Upper lobe of left lung (tissue), 4 donors: ENCODE measurements at regions not wholly inside any gene's neighbourhood (a gene's known extent, or its start where the extent isn't known, plus 50 kb on each side); places are given as distances from the start of the nearest gene placed in this dataset.

Source experiments
- POLR2A ChIP-seq, 4 donors: fragments of 450-650 bp; IDR thresholded peaks; one replicate each; pipeline ENCODE4 v1.5.1; 2016 to 2017; ENCODE audit warnings: antibody characterized with exemption in 4 of 4, mild to moderate bottlenecking in 2 of 4
- TF ChIP-seq, protein P1 (sequence below), 6 experiments: fragments of 450-650 bp in 4 of 6; fragments of 200-600 bp in 2 of 6; sonication (generic) in 2 of 6; IDR thresholded peaks; one replicate each; pipeline ENCODE4 v1.5.1; 2016 to 2019; ENCODE audit warnings: antibody characterized with exemption in 6 of 6

- TF ChIP-seq, protein P1, sequence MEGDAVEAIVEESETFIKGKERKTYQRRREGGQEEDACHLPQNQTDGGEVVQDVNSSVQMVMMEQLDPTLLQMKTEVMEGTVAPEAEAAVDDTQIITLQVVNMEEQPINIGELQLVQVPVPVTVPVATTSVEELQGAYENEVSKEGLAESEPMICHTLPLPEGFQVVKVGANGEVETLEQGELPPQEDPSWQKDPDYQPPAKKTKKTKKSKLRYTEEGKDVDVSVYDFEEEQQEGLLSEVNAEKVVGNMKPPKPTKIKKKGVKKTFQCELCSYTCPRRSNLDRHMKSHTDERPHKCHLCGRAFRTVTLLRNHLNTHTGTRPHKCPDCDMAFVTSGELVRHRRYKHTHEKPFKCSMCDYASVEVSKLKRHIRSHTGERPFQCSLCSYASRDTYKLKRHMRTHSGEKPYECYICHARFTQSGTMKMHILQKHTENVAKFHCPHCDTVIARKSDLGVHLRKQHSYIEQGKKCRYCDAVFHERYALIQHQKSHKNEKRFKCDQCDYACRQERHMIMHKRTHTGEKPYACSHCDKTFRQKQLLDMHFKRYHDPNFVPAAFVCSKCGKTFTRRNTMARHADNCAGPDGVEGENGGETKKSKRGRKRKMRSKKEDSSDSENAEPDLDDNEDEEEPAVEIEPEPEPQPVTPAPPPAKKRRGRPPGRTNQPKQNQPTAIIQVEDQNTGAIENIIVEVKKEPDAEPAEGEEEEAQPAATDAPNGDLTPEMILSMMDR (IDR thresholded peaks at IDR 0.05) = no peak
- no peak for TF ChIP-seq POLR2A (IDR thresholded peaks at IDR 0.05)
Observed at GRCh38 chr1:193957556-193958095, 771.2 kb upstream of the B3GALT2 start.
